NCI-H1436 treated with DMSO at 0.1 percent for 48 hours (cell line): ENCODE measurements at regions not wholly inside any gene's neighbourhood (a gene's known extent, or its start where the extent isn't known, plus 50 kb on each side); places are given as distances from the start of the nearest gene placed in this dataset.
"Not testable (repeated sequence)": the region's sequence is repeated elsewhere in the genome, so short reads cannot be mapped to it uniquely, and the experiment has no call there.

ENCODE experiments used
- DNase-seq: peaks from one replicate; lab custom pipeline; 2025; lab: John Stamatoyannopoulos, UW

GRCh38 chr18:2223849-2224248, 347.5 kb downstream of the METTL4 start:
- no peak for DNase-seq

DNA sequence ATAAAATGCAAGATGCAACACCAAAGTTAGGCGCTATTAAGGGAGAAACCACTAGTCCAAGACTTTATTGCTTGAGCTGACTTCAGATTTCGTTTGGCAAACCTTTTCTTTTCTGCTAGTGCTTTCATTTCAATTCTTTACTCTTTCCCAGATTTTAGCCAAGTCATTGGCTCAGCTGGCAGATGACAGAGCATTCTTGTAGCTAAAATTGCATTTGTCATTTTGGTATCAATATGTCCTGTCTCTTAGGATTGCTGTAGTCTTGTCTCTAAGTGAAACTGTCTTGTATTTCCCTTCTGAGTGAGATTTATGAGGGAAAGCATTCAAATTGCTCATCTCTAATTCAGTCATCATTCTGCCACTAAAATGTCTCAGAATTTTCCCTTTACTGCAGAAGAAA, 335.1 kb downstream of the METTL4 start:
- DNase-seq: no peak

GRCh38 chr18:2237706-2238105, 333.6 kb downstream of the METTL4 start:
- DNase-seq: no peak

DNA sequence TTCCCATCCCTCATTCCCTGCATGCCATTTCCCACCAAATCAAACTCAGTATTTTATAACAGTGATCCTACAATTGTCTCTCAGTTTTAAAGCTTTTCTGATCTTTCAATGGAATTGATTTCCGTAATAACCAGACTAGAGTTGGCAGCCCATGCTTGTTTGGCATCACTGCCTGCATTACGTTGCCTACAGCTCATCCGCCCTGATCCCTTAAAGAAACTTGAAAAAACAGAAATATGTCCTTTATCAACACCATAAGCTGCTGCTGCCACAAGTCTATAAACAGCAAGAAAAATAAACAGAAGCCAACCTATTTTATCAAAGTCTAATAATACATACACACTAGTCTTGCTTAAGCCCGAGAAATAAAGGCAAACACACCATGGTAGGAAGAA, 331.0 kb downstream of the METTL4 start:
- DNase-seq: no peak

DNA sequence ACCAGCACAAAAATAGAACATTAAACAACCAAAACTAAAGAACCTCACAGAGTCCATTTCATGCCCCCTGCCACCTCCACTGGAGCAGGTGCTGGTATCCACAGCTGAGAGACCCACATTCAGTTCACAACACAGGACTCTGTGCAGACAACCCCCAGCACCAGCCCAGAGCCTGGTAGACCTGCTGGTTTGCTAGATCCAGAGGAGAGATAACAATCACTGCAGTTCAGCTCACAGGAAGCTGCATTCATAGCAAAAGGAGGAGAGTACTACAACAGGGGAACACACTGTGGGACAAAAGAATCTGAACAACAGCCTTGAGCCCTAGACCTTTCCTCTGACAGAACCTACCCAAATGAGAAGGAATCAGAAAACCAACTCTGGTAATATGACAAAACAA, 326.7 kb downstream of the METTL4 start:
- no peak for DNase-seq

DNA sequence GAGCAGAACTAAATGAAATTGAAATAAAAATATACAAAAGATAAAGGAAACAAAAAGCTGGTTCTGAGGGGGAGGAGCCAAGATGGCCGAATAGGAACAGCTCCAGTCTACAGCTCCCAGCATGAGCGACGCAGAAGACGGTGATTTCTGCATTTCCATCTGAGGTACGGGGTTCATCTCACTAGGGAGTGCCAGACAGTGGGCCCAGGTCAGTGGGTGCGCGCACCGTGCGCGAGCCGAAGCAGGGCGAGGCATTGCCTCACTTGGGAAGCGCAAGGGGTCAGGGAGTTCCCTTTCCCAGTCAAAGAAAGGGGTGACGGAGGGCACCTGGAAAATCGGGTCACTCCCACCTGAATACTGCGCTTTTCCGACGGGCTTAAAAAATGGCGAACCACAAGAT, 324.2 kb downstream of the METTL4 start:
- not testable (repeated sequence) for DNase-seq

GRCh38 chr18:2254977-2255376, 316.3 kb downstream of the METTL4 start:
- DNase-seq: no peak

DNA sequence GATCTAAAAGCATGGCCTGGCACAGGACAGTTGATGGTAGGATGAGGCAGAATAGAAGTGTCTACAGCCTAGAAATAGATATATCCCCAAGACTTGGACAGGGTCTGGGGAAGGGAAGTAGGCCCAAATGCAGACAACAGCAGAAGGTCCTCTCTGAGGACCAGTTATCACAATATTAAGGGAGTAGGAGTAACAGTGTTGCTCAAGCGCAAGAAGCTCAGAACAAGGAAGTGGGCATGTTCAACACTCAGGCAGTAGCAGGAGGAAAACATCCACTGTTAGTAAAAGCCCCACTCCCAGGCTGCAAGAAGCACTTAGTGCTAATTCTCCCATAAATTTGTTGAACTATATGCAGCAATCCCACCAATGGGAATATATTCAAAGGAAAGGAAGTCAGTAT, 314.7 kb downstream of the METTL4 start:
- no peak for DNase-seq

DNA sequence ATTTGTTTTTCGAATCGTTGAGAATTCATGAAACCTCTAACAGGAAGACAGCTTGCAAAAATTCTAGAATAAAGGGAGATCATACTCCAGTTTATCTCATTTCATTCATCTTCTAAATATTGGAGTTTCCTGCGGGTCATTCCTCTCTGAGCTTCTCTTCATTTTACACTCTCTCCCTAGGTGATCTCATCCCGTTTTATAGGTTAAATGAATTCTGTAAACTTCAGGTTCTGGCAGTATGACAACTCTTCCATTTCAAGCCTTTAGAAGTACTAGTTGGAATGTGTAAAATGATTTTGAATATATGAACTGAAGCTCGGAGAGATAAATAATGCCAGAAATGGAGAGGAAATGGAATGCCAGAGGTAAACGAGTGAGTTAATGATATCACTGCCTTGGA, 312.4 kb downstream of the METTL4 start:
- DNase-seq: no peak

- DNase-seq: no peak
Measured at GRCh38 chr18:2263303-2263890, 307.9 kb downstream of the METTL4 start.

DNA sequence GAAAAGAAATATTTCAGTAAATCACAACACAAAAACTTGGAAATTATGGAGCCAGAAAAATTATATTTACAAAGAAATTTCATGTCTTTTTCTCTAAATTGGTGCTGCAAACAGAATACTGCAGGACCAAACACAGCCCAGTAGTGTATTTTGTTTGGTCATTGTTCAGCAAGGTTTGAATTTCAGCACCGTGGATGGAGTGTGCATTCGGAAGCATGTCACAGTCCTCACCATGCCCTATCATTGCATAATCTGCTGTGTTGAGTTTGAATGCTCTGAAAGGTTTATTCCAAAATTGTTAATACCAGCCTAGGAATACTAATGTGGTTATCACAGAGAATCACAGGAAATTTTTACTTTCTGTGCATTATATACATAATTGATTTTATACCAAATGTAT, 296.7 kb downstream of the METTL4 start:
- DNase-seq: no peak

- DNase-seq: no peak
Measured at GRCh38 chr18:2281086-2281485, 290.2 kb downstream of the METTL4 start.

DNA sequence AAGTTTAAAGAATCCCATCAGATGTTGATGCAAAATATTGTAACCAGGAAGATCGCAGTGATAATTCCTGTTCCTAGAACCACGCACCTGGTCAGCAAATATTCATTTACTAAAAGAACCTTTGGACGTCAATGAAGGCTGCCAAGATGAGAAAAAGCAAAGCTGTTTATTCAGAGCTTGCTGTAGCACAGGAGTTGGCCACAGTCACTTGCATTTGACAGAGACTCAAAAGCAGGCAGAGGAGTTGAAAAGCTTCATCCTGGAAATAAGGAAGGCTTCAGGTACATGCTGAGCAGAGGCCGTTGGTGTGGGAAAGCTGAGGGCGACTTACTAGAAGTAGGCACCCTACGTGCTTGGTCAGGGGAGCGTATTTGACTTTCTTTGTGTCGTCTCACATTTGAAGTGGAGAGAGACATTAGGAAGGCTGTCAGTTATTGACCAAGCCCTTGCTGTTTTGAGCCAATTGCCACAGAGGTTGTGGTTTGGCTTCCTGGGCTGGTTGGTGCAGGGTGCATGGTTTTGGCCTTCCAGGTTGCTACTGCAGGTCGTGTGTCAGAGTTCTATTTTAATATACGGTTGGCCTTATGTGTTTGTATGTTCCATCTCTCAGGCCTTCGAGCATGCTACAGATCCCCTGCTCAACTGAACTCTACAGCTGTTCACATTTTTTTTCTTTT, 289.6 kb downstream of the METTL4 start:
- DNase-seq: no peak

DNA sequence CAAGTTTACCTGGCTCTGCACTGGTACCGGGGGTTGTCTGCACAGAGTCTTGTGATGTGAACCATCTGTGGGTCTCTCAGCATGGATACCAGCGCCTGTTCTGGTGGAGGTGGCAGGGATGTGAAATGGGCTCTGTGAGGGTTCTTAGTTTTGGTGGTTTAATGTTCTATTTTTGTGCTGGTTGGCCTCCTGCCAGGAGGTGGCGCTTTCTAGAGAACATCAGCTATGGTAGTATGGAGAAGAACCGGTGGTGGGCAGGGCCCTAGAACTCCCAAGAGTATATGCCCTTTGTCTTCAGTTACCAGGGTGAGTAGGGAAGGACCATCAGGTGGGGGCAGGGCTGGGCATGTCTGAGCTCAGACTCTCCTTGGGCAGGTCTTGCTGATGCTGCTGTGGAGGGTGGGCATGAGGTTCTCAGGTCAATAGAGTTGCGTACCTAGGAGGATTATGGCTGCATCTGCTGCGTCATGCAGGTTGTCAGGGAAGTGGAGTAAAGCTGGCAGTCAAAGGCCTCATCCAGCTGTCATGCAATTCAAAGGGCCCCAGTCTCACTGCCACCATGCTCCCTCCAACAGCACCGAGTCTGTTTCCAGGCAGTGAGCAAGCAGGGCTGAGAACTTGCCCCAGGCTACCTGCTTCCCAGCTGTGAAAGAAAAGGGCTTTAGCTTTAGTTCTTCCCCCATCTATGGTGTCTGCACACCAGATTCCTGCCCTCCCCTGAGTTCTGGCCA, 278.0 kb downstream of the METTL4 start:
- DNase-seq: no peak

- DNase-seq: no peak
Measured at GRCh38 chr18:2301316-2301715, 270.0 kb downstream of the METTL4 start.

- DNase-seq: no peak
Measured at GRCh38 chr18:2302012-2302411, 269.3 kb downstream of the METTL4 start.

DNA sequence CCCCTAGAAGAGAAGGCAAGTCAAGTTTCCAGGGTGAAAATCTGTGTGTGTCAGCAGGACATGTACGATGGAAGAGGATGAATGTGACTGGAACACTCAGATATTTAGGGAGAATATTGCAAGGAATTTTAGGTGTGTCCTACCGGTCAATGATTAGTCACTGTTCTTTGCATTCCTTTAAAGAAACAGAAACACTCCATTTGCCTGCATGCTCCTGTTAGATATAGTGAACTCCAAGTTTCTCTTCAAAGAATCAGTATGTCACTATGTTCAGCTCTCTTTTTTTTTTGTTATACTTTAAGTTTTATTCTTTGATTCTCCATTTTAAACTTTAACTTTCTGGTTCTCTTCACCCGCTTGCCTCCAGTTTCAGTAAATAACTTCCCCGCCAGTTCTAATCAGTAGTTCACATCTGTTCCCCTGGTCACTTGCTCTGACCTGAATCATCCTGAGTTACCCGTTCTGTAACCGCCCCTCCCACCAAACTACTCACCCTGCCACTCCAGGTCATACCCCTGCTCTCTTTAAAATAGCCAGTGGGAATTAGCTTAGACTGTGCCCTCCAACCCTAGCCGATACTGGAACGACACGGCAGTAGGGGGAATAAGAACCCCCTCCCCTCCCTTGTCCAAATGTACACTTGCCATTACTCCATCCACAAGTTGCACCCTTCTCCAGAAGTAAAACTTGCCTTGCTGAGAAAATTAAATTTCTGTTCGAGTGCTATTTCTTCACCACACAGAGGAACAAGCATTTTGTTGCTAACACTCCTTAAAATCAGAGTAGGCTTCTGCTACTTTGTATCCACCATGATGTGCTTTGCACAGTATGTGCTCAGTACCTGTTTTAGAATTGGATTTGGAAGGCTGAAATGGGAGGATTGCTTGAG, 268.4 kb downstream of the METTL4 start:
- DNase-seq: no peak

GRCh38 chr18:2303517-2304238, 267.6 kb downstream of the METTL4 start:
- no peak for DNase-seq

DNA sequence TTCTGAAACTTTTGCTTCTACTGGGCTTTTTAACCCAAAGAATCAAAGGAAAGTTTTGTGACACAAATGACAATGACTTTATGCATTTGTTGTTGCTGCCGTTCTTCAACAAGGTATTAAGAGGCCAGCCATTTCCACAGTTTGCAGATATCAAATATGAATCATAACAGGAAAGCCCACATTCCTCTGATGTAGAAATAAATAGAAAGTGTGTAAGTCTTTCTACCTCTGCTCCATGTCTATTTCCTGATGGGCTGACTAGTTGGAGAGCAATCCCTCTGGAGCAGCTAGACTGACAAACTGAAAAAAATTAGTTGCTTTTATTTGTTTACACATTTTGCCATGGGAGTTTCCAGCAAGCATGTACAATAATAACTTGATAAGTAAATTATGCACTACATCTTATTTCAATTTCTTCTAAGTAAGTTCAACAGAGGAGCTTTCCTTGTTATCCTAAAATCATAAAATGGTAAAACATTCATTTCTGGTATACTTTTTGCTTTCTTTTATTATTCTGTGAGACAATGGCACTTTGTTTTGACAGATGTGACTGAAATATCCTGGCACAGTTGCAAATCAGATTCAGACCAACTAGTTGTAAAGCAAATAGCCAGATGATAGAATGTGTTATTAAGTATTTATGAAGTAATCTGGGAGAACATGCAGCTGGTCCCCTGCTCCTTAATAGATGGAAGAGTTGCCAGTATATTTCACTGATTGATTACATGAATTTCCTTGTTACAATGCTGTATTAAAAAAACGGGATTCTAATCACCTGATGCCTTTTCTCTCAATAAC, 266.7 kb downstream of the METTL4 start:
- no peak for DNase-seq

GRCh38 chr18:2306606-2307005, 264.7 kb downstream of the METTL4 start:
- DNase-seq: no peak

DNA sequence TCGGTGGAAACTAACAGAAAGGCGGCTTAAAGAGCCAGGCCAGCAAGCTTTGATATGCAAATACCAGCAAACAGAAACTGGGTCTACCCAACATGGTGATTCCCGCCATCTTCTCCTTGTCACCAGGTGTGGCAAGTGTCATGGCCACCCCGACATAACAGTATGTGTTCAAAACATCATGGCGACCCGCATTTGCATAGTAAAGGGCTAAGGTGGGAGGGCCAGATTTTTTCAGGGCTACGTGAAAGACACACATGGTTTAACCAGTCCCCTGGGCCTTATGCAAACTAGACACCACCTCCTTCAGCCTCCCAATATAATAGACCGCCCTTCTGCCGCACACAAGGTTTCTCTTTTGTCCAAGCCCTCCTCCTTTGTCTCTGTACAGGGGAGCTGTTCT, 260.4 kb downstream of the METTL4 start:
- no peak for DNase-seq
